ENCODE measurements at regions not wholly inside any gene's neighbourhood (a gene's known extent, or its start where the extent isn't known, plus 50 kb on each side); places are given as distances from the start of the nearest gene placed in this dataset.

- DNase-seq: peak in 1 of 3 donors; percentile 7
- no peak for ATAC-seq
- Histone ChIP-seq H3K36me3 (ENCODE audit: low read depth) (no peaks in the 10 kb centered on the region), H3K9me3 (no peaks in the 10 kb centered on the region), H3K4me1 (ENCODE audit: low read depth) (no peaks in the 10 kb centered on the region), H3K4me3 (no peak overlapping the region)
- no peak for TF ChIP-seq CTCF (IDR thresholded peaks at IDR 0.05)
- intact Hi-C loops (cut with DNase I, micrococcal nuclease): no loop called here
These were observed 138.8 kb upstream of the MAP1LC3B2 start for GRCh38 chr12:116420227-116420880.

- ATAC-seq (no peak), DNase-seq (no peak)
- Histone ChIP-seq H3K4me1 (ENCODE audit: low read depth) (no peaks in the 10 kb centered on the region), H3K36me3 (ENCODE audit: low read depth) (no peaks in the 10 kb centered on the region), H3K9me3 (no peaks in the 10 kb centered on the region), H3K4me3 (no peak overlapping the region)
- TF ChIP-seq CTCF (IDR thresholded peaks at IDR 0.05): no peak
- intact Hi-C loops (cut with DNase I, micrococcal nuclease): no loop called here
These were observed 137.2 kb upstream of the MAP1LC3B2 start for GRCh38 chr12:116421785-116422538.

- no peaks in the 10 kb centered on the region for H3K4me1 ChIP-seq (ENCODE audit: low read depth)
- DNase-seq (no peak), ATAC-seq (no peak)
These were observed 136.1 kb upstream of the MAP1LC3B2 start for GRCh38 chr12:116423094-116423493.

GRCh38 chr12:116425256-116426193 lies 133.7 kb upstream of the MAP1LC3B2 start:
- H3K4me1 ChIP-seq (ENCODE audit: low read depth): no peaks in the 10 kb centered on the region
- H3K36me3 ChIP-seq (ENCODE audit: low read depth): no peaks in the 10 kb centered on the region
- ATAC-seq (no peak), DNase-seq (no peak)
- intact Hi-C loops (cut with DNase I, micrococcal nuclease): no loop called here
- H3K9me3 ChIP-seq: no peaks in the 10 kb centered on the region
- TF ChIP-seq CTCF (IDR thresholded peaks at IDR 0.05): no peak
- no peak overlapping the region for H3K4me3 ChIP-seq

More at GRCh38 chr12:116423094-116423493, 136.1 kb upstream of the MAP1LC3B2 start:
- Histone ChIP-seq H3K4me3 (no peak overlapping the region), H3K36me3 (ENCODE audit: low read depth) (no peaks in the 10 kb centered on the region), H3K9me3 (no peaks in the 10 kb centered on the region)
- no peak for TF ChIP-seq CTCF (IDR thresholded peaks at IDR 0.05)
- intact Hi-C loops (cut with DNase I, micrococcal nuclease): no loop called here

- H3K4me3 ChIP-seq: no peak overlapping the region
- TF ChIP-seq CTCF (IDR thresholded peaks at IDR 0.05): no peak
These were observed 132.6 kb upstream of the MAP1LC3B2 start for GRCh38 chr12:116426391-116427136.

More at GRCh38 chr12:116426391-116427136, 132.6 kb upstream of the MAP1LC3B2 start:
- Histone ChIP-seq H3K4me1 (ENCODE audit: low read depth) (no peaks in the 10 kb centered on the region), H3K36me3 (ENCODE audit: low read depth) (no peaks in the 10 kb centered on the region), H3K9me3 (no peaks in the 10 kb centered on the region)
- intact Hi-C loops (cut with DNase I, micrococcal nuclease): no loop called here
- ATAC-seq: peak; percentile 47
- no peak for DNase-seq
